22Rv1 (cell line): ENCODE measurements at regions not wholly inside any gene's neighbourhood (a gene's known extent, or its start where the extent isn't known, plus 50 kb on each side); places are given as distances from the start of the nearest gene placed in this dataset.
"Not testable (repeated sequence)": the region's sequence is repeated elsewhere in the genome, so short reads cannot be mapped to it uniquely, and the experiment has no call there.

Experiments
- H3K27ac ChIP-seq: fragments of 450-650 bp; 2 replicates; pipeline ENCODE4 v1.5.1; 2017
- CTCF ChIP-seq: fragments of 450-650 bp; IDR thresholded peaks from 2 replicates; pipeline ENCODE4 v1.5.1; 2017; ENCODE audit warnings: mild to moderate bottlenecking
- ZFX ChIP-seq: fragments of 450-650 bp; IDR thresholded peaks from 2 replicates; pipeline ENCODE4 v1.6.1; 2017; ENCODE audit warnings: antibody characterized with exemption, borderline replicate concordance

DNA sequence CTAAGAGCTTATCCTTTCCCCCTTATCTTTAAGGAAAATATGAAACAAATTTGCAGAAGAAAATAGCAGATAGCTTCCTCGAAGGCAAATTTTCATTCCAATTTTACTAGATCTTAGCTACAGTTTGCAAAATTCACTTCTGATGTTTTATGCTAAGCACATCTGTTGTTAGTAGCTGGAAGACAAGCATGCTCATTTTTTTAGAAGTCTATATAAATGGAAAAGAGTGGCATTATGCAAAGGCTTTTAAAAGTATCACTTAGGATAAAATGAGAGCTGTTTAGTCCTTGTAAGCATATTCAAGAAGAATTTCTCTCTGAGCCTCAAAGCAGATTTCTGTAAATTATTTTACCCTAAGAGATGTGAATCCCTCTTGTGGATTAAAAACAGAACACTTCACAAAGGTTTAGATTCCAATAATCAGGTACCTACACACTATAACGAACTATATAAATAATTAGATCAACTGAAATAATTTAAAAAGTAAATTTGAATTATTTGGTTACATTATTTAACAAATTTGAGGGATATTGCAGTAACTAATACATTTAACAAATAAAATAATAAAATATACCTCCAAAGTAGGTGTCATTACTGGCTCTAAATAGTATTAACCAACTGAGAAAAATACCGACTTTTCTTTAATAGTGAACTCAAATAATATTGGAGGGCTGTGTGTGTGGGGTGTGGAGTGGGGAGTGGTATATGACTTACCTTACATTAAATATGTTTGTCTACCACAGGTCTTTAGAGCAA is 307.1 kb downstream of the SEMA3D start:
- no peak for TF ChIP-seq ZFX
- no peak for TF ChIP-seq CTCF
- no peak overlapping the region for H3K27ac ChIP-seq

GRCh38 chr7:84877943-84878570 is 308.8 kb downstream of the SEMA3D start:
- no peak for TF ChIP-seq CTCF
- no peak for TF ChIP-seq ZFX

DNA sequence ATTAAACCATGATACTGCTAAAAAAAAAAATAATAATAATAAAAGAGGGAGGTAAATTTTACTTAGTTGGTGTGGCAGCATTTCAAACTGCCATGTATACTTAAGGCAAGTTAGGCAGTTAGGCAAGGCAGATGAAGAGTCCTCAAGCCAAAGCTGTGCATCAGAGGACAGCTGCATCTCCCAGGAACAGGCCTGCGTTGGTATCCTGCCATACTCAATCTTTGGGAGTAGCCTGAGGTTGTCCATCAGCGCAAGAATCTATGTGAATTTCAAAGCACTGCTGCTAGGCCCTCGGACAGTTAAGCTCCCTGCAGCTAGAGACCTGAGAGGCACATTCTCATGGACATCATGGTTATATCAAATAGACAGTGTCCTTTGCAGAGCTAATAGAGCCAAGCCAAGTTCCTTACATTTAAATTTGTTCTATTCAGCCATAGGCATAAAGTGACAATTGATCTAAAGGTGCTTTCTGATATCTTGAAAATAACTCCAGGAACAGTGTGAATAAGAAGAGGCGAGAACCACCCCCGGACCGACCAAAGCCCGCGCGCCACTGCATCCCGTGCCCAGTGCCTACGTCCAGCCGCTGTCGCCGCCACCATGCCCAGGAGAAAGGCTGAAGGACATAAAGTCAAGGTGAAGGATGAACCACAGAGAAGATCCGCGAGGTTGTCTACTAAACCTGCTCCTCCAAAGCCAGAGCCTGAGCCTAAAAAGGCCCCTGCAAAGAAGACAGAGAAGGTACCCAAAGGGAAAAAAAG is 310.6 kb downstream of the SEMA3D start:
- no peak overlapping the region for H3K27ac ChIP-seq
- TF ChIP-seq CTCF (no peak), ZFX (no peak)

More at GRCh38 chr7:84877943-84878570, 308.8 kb downstream of the SEMA3D start:
- no peak overlapping the region for H3K27ac ChIP-seq

DNA sequence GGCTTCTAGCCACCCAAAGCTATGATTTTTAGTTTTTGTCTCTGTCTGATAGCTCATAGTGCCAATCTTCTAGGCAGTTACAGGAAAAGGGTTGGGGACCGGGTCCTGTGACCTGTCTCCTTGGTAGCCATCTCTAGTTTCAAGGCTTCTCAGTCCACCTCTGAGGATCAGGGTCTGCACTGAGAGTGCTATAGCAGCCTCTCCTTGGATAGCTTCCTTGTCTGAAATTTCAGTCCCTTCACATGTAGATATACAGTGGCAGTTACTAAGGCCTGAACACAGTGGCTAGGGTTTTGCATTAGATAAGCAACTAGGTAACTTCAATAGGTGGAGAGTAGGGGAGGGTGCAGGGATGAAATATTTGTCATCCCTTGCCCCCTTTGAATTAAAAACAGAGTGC is 321.3 kb downstream of the SEMA3D start:
- no peak overlapping the region for H3K27ac ChIP-seq
- no peak for TF ChIP-seq CTCF

DNA sequence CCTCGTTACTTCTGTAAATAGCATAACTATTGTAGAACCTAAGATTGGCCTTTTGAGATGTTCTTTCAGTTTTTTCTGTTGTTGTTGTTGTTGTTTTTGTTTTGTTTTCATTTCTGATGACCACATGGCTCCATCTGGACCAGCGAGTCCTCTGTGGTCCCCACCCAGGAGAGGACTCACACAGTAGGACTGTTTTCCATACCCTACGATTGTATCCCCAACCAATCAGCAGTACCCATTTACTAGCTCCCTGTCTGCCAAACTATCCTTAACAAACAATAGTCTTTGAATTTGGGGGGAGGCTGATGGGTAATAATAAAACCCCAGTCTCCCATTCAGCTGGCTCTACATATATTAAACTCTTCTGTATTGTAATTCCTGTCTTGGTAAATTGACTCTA is 329.5 kb downstream of the SEMA3D start:
- TF ChIP-seq CTCF: no peak
- TF ChIP-seq ZFX: no peak

GRCh38 chr7:84855758-84856157 is 331.1 kb downstream of the SEMA3D start:
- TF ChIP-seq ZFX (no peak), CTCF (no peak)
- H3K27ac ChIP-seq: no peak overlapping the region

More for the DNA sequence above, 329.5 kb downstream of the SEMA3D start:
- no peak overlapping the region for H3K27ac ChIP-seq

GRCh38 chr7:84848974-84849372 is 337.9 kb downstream of the SEMA3D start:
- not testable (repeated sequence) for H3K27ac ChIP-seq
